Upper lobe of left lung (tissue), 6 donors: ENCODE measurements at regions not wholly inside any gene's neighbourhood (a gene's known extent, or its start where the extent isn't known, plus 50 kb on each side); places are given as distances from the start of the nearest gene placed in this dataset.

Experiments
- ATAC-seq, 2 donors: fragments of 200-7000 bp; cut with Tn5 transposase; one replicate each; pipeline ENCODE4 v1.9.1; 2022; ENCODE audit warnings: mild to moderate bottlenecking in 2 of 2, moderate library complexity in 2 of 2; ENCODE audit not compliant: low FRiP score in 2 of 2
- DNase-seq, 2 donors: peaks; one replicate each; pipeline ENCODE4 v3.0.0-alpha.2; 2019 to 2020
- H3K27ac ChIP-seq, 4 donors: fragments of 200-600 bp; sonication (generic); one replicate each; pipeline ENCODE4 v1.5.1; 2016 to 2019
- H3K27me3 ChIP-seq, 4 donors: fragments of 200-600 bp; sonication (generic); one replicate each; pipeline ENCODE4 v1.5.1; 2017 to 2019
- H3K36me3 ChIP-seq, 4 donors: fragments of 200-600 bp; sonication (generic); one replicate each; pipeline ENCODE4 v1.5.1; 2016 to 2019
- H3K4me1 ChIP-seq, 4 donors: fragments of 200-600 bp; sonication (generic); one replicate each; pipeline ENCODE4 v1.5.1; 2018 to 2019
- H3K4me3 ChIP-seq, 4 donors: fragments of 200-600 bp; sonication (generic); one replicate each; pipeline ENCODE4 v1.5.1; 2017 to 2019; ENCODE audit warnings: mild to moderate bottlenecking in 2 of 4, moderate library complexity in 1 of 4
- H3K9me3 ChIP-seq, 4 donors: fragments of 200-600 bp; sonication (generic); one replicate each; pipeline ENCODE4 v1.5.1; 2018 to 2019
- CTCF ChIP-seq, 6 experiments: fragments of 450-650 bp in 4 of 6; fragments of 200-600 bp in 2 of 6; sonication (generic) in 2 of 6; IDR thresholded peaks; one replicate each; pipeline ENCODE4 v1.5.1; 2016 to 2019; ENCODE audit warnings: antibody characterized with exemption in 6 of 6
- EP300 ChIP-seq, 4 donors: sonication (generic); formaldehyde crosslinking; IDR thresholded peaks; one replicate each; pipeline ENCODE4 v1.5.1; 2017; ENCODE audit warnings: antibody characterized with exemption in 4 of 4, control low read depth in 2 of 4
- POLR2A ChIP-seq, 4 donors: fragments of 450-650 bp; IDR thresholded peaks; one replicate each; pipeline ENCODE4 v1.5.1; 2016 to 2017; ENCODE audit warnings: antibody characterized with exemption in 4 of 4, mild to moderate bottlenecking in 2 of 4
- POLR2AphosphoS5 ChIP-seq, 2 donors: sonication (generic); formaldehyde crosslinking; IDR thresholded peaks; one replicate each; pipeline ENCODE4 v1.5.1; 2017; ENCODE audit warnings: antibody characterized with exemption in 2 of 2
- WGBS, 2 donors: methylation state at CpG; one replicate each; pipeline ENCODE4 v1.1.5; 2017 to 2018; 5-methylcytosine and 5-hydroxymethylcytosine counted together
- donor health status: DM: no; HTN: no; CAD: no; lungs with moderate emphysema.
- donor health status: DM: no; HTN: yes; CAD: no; lungs with severe emphysema.

- no peak overlapping the region for H3K27ac ChIP-seq
- ATAC-seq (no peak), DNase-seq (no peak)
- no peaks in the 10 kb centered on the region for H3K27me3 ChIP-seq
- no peak overlapping the region for H3K4me3 ChIP-seq
- peaks cover 0 to 5% (median 0%) of the 10 kb centered on the region in 4 donors for H3K4me1 ChIP-seq
- H3K36me3 ChIP-seq: no peaks in the 10 kb centered on the region
- WGBS, 2 donors: 51% methylated on average over 2 of the region's 2 CpGs
- no peaks in the 10 kb centered on the region for H3K9me3 ChIP-seq
- TF ChIP-seq POLR2A (IDR thresholded peaks at IDR 0.05): no peak
- TF ChIP-seq POLR2AphosphoS5 (IDR thresholded peaks at IDR 0.05): no peak
- no peak for TF ChIP-seq EP300 (IDR thresholded peaks at IDR 0.05)
- no peak for TF ChIP-seq CTCF (IDR thresholded peaks at IDR 0.05)
Observed at GRCh38 chr6:147869201-147869600, 360.7 kb downstream of the SAMD5 start.

- TF ChIP-seq POLR2A (IDR thresholded peaks at IDR 0.05) (no peak), EP300 (IDR thresholded peaks at IDR 0.05) (no peak), CTCF (IDR thresholded peaks at IDR 0.05) (no peak), POLR2AphosphoS5 (IDR thresholded peaks at IDR 0.05) (no peak)
- DNase-seq: no peak
- Histone ChIP-seq H3K36me3 (no peaks in the 10 kb centered on the region), H3K27me3 (no peaks in the 10 kb centered on the region), H3K4me3 (no peak overlapping the region), H3K9me3 (no peaks in the 10 kb centered on the region), H3K4me1 (peaks cover 0 to 5% (median 0%) of the 10 kb centered on the region in 4 donors), H3K27ac (no peak overlapping the region)
- WGBS, 2 donors: 89 to 92% methylated on average over 5 of the region's 5 CpGs
- no peak for ATAC-seq
Observed at GRCh38 chr6:147869869-147870268, 361.4 kb downstream of the SAMD5 start.

GRCh38 chr6:147870506-147871110 lies 362.1 kb downstream of the SAMD5 start:
- 40 to 55% methylated on average over 3 of the region's 4 CpGs for WGBS, 2 donors
- TF ChIP-seq POLR2AphosphoS5 (IDR thresholded peaks at IDR 0.05): no peak
- TF ChIP-seq POLR2A (IDR thresholded peaks at IDR 0.05): no peak
- TF ChIP-seq CTCF (IDR thresholded peaks at IDR 0.05): no peak
- TF ChIP-seq EP300 (IDR thresholded peaks at IDR 0.05): no peak
- Histone ChIP-seq H3K4me3 (no peak overlapping the region), H3K4me1 (peaks cover 0 to 5% (median 0%) of the 10 kb centered on the region in 4 donors), H3K9me3 (no peaks in the 10 kb centered on the region), H3K27ac (no peak overlapping the region), H3K27me3 (no peaks in the 10 kb centered on the region), H3K36me3 (no peaks in the 10 kb centered on the region)
- DNase-seq (no peak), ATAC-seq (no peak)

GRCh38 chr6:147872002-147872401 lies 363.5 kb downstream of the SAMD5 start:
- ATAC-seq: no peak

More at GRCh38 chr6:147872002-147872401, 363.5 kb downstream of the SAMD5 start:
- no peaks in the 10 kb centered on the region for H3K9me3 ChIP-seq
- H3K4me3 ChIP-seq: no peak overlapping the region
- H3K4me1 ChIP-seq: peaks cover 0 to 5% (median 0%) of the 10 kb centered on the region in 4 donors
- no peak for DNase-seq
- TF ChIP-seq CTCF (IDR thresholded peaks at IDR 0.05) (no peak), POLR2AphosphoS5 (IDR thresholded peaks at IDR 0.05) (no peak), EP300 (IDR thresholded peaks at IDR 0.05) (no peak), POLR2A (IDR thresholded peaks at IDR 0.05) (no peak)
- no peaks in the 10 kb centered on the region for H3K36me3 ChIP-seq
- H3K27me3 ChIP-seq: no peaks in the 10 kb centered on the region
- WGBS, 2 donors: 87 to 88% methylated on average over 1 of the region's 1 CpG
- no peak overlapping the region for H3K27ac ChIP-seq
